ENCODE measurements at regions not wholly inside any gene's neighbourhood (a gene's known extent, or its start where the extent isn't known, plus 50 kb on each side); places are given as distances from the start of the nearest gene placed in this dataset.

DNA sequence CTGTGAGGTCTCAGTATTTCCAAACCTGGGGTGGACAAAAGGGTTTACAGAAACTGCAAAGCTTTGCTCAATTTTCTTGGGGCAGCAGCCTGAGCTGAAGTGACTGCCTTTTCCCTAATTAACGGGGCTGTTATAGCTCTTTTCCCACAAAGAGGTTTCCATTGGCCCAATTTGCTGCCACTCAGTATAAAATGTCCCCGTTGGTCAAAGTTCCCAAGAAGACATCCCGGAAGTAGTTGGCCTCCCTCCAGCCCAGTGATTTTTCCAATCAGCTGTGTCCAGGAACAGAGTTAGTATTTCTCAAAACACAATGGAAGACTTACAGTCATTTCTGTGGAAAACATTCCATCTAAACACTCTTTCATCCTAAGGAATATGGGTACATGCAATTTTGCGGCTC is 643.6 kb downstream of the ACTL7B start:
- H3K27ac ChIP-seq (ENCODE audit: low read depth, low read length), result no peak overlapping the region
- no peaks in the 10 kb centered on the region for H3K9me3 ChIP-seq (ENCODE audit: control insufficient read depth, insufficient read depth, low read length)
- H3K36me3 ChIP-seq (ENCODE audit: control insufficient read depth, insufficient read depth, low read length), result no peaks in the 10 kb centered on the region
- H3K4me1 ChIP-seq (ENCODE audit: control insufficient read depth, insufficient read depth, low read length), result peaks cover 4% of the 10 kb centered on the region
- H3K27me3 ChIP-seq (ENCODE audit: control insufficient read depth, insufficient read depth, low read length), result no peaks in the 10 kb centered on the region
- WGBS (ENCODE audit: insufficient coverage), result 67% methylated on average over 3 of the region's 4 CpGs
- H3K4me3 ChIP-seq (ENCODE audit: low read depth, low read length), result no peak overlapping the region
- DNase-seq (ENCODE audit: low read depth in 4 of 6, low spot score in 6 of 6), result peak in 2 of 6 donors; percentile 26 to 36

DNA sequence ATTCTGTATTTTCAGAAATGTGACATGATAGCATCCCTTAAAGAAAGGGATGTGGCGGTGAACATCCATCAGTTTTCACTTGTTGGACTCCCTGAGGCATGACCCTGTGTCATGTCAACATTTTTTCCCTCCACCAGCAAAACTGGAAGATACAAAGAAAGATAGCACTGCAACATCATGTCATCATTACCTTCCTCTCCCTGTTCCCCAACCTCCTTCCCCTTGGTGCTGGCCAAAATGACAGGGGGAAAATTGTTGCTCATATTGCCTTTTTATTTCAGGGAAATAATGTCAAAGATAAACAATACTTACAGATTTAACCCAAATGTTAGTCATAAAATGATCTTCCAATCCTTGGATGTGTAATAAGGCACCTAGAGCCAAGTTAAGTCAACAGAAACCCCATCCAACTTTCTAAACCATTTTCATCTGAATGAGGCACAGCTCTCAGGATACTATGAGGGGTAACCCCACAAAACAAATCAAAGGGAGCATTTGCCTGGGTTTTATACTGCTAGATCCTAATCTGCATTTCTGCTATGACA is 644.3 kb downstream of the ACTL7B start:
- Histone ChIP-seq H3K4me3 (ENCODE audit: low read depth, low read length) (no peak overlapping the region), H3K36me3 (ENCODE audit: control insufficient read depth, insufficient read depth, low read length) (no peaks in the 10 kb centered on the region), H3K27ac (ENCODE audit: low read depth, low read length) (no peak overlapping the region), H3K9me3 (ENCODE audit: control insufficient read depth, insufficient read depth, low read length) (no peaks in the 10 kb centered on the region), H3K27me3 (ENCODE audit: control insufficient read depth, insufficient read depth, low read length) (no peaks in the 10 kb centered on the region), H3K4me1 (ENCODE audit: control insufficient read depth, insufficient read depth, low read length) (peaks cover 4% of the 10 kb centered on the region)
- no CpG with 5 or more reads among the region's 1 CpG for WGBS (ENCODE audit: insufficient coverage)
- no peak for DNase-seq (ENCODE audit: low read depth in 4 of 6, low spot score in 6 of 6)

DNA sequence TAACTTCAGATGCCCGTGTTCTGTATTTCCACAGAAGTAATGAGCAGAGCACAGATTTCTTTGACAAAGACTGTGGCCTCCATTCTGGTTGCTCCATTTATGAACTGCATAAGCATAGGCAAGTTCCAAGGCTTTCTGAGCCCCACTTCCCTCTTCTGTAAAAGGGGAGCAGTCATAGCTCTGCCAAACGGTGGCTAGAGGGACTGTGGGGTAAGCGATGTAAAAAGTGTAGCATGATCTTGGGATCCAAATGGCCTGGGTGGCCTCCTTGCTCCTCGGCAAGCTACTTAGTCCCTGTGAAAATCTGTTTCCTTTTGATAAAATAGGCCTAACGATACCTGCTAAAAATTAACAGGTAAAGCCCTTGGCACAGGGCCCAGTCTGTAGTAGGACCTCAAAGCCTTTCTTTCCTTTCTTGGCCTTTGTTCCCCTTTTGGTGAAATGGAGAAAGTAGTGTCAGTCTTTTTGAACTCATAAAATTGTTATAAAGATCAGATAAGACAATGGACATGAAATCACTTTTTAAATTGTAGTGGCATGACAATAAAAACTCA is 646.6 kb downstream of the ACTL7B start:
- H3K36me3 ChIP-seq (ENCODE audit: control insufficient read depth, insufficient read depth, low read length), result no peaks in the 10 kb centered on the region
- DNase-seq (ENCODE audit: low read depth in 4 of 6, low spot score in 6 of 6), result no peak
- no peak overlapping the region for H3K4me3 ChIP-seq (ENCODE audit: low read depth, low read length)
- no peak overlapping the region for H3K27ac ChIP-seq (ENCODE audit: low read depth, low read length)
- no peaks in the 10 kb centered on the region for H3K9me3 ChIP-seq (ENCODE audit: control insufficient read depth, insufficient read depth, low read length)
- H3K27me3 ChIP-seq (ENCODE audit: control insufficient read depth, insufficient read depth, low read length), result no peaks in the 10 kb centered on the region
- H3K4me1 ChIP-seq (ENCODE audit: control insufficient read depth, insufficient read depth, low read length), result peaks cover 4% of the 10 kb centered on the region
- 79% methylated on average over 3 of the region's 5 CpGs for WGBS (ENCODE audit: insufficient coverage)

DNA sequence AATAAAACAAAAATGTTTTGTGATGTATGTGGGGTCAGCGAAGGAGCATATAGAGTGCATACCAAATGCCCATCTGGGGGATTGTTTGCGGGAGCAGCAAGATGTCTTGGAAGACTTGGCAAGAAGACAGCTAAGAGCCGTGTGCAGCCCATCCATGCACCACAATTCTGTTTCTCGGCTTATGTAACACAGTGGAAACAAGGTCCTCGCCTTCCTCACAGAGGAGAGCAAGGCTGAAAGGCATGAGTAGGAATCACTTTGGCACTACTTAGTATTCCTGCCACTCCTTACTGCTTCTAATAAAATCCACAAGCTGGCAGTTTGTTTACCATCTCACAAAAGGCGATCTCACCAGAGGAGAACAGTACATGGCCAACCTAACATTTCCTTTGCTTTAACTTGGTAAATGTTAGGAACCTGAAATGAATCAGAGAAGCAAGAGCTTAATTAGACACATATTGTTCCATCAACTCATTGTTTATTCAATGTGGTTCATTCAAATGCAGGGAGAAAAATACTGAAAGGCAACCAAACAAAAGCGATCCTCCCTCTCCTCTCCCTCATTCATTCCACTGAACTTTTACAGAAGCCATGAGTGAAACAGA is 648.1 kb downstream of the ACTL7B start:
- peak overlapping the region; percentile 11 for H3K27ac ChIP-seq (ENCODE audit: low read depth, low read length)
- H3K36me3 ChIP-seq (ENCODE audit: control insufficient read depth, insufficient read depth, low read length), result no peaks in the 10 kb centered on the region
- H3K9me3 ChIP-seq (ENCODE audit: control insufficient read depth, insufficient read depth, low read length), result peaks cover 4% of the 10 kb centered on the region
- 26% methylated on average over 3 of the region's 7 CpGs for WGBS (ENCODE audit: insufficient coverage)
- H3K27me3 ChIP-seq (ENCODE audit: control insufficient read depth, insufficient read depth, low read length), result no peaks in the 10 kb centered on the region
- peaks cover 4% of the 10 kb centered on the region for H3K4me1 ChIP-seq (ENCODE audit: control insufficient read depth, insufficient read depth, low read length)
- H3K4me3 ChIP-seq (ENCODE audit: low read depth, low read length), result no peak overlapping the region
- DNase-seq (ENCODE audit: low read depth in 4 of 6, low spot score in 6 of 6), result peak; percentile 52 to 91 (median 58)

DNA sequence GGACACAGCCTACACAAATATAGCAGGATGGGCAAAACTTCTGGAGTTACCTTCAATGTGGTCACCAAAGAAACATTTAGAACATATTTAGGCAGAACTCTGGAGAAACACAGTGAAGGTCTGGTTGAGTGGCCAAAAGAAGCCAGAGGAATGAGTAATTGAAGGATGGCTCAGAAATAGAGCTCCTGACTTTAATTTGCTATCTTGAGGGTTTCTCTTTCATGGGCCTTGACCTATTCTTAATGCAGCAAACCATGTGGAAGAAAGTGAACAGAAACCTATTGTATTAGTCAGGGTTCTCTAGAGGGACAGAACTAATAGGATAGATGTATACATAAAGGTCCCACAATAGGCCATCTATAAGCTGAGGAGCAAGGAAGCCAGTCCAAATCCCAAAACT is 650.5 kb downstream of the ACTL7B start:
- H3K36me3 ChIP-seq (ENCODE audit: control insufficient read depth, insufficient read depth, low read length), result no peaks in the 10 kb centered on the region
- DNase-seq (ENCODE audit: low read depth in 4 of 6, low spot score in 6 of 6), result no peak
- H3K27ac ChIP-seq (ENCODE audit: low read depth, low read length), result no peak overlapping the region

DNA sequence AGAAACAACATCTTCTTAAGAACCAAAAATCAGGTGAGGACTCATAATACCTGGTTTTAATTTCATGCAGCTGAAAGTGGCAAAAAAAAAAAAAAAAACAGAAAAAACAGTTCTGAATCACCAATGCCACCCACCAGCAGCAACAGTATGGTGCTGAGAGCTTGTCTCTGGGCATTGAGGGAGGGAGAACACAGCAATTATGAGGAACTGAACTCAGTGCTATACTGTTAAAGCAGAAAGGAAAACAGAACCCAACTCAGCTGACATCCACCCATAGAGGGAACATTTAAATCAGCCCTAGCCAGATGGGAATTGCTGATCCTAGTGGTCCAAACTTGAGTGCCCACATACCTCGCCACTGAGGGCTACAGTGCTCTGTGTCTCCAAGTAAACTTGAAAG is 657.9 kb downstream of the ACTL7B start:
- WGBS (ENCODE audit: insufficient coverage), result 100% methylated on average over 1 of the region's 1 CpG
- no peaks in the 10 kb centered on the region for H3K36me3 ChIP-seq (ENCODE audit: control insufficient read depth, insufficient read depth, low read length)
- no peak for DNase-seq (ENCODE audit: low read depth in 4 of 6, low spot score in 6 of 6)
- H3K9me3 ChIP-seq (ENCODE audit: control insufficient read depth, insufficient read depth, low read length), result peaks cover 1% of the 10 kb centered on the region
- no peaks in the 10 kb centered on the region for H3K27me3 ChIP-seq (ENCODE audit: control insufficient read depth, insufficient read depth, low read length)
- no peaks in the 10 kb centered on the region for H3K4me1 ChIP-seq (ENCODE audit: control insufficient read depth, insufficient read depth, low read length)
- no peak overlapping the region for H3K4me3 ChIP-seq (ENCODE audit: low read depth, low read length)
- H3K27ac ChIP-seq (ENCODE audit: low read depth, low read length), result no peak overlapping the region

More for the DNA sequence above, 650.5 kb downstream of the ACTL7B start:
- Histone ChIP-seq H3K4me1 (ENCODE audit: control insufficient read depth, insufficient read depth, low read length) (peaks cover 4% of the 10 kb centered on the region), H3K4me3 (ENCODE audit: low read depth, low read length) (no peak overlapping the region), H3K9me3 (ENCODE audit: control insufficient read depth, insufficient read depth, low read length) (peaks cover 6% of the 10 kb centered on the region), H3K27me3 (ENCODE audit: control insufficient read depth, insufficient read depth, low read length) (no peaks in the 10 kb centered on the region)

DNA sequence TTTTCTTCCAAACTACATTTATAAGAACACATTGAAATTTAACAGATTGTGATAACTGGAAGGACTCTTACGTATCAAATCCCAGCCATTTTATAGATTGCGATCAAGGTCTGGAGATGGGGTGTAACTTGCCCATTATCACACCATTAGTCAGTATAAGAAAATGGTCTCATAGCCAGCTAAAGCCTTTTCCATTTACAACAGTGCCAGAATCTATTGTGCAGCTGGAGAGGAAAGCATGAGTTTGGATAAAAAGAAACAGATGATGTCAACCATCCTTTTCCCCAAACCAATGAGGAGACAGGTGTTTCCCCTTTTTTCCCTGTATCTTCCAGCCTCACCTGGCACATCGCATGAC is 658.8 kb downstream of the ACTL7B start:
- no peaks in the 10 kb centered on the region for H3K4me1 ChIP-seq (ENCODE audit: control insufficient read depth, insufficient read depth, low read length)
- H3K4me3 ChIP-seq (ENCODE audit: low read depth, low read length), result no peak overlapping the region
- no peak for DNase-seq (ENCODE audit: low read depth in 4 of 6, low spot score in 6 of 6)
- WGBS (ENCODE audit: insufficient coverage), result 92% methylated on average over 1 of the region's 3 CpGs
- no peaks in the 10 kb centered on the region for H3K27me3 ChIP-seq (ENCODE audit: control insufficient read depth, insufficient read depth, low read length)
- H3K27ac ChIP-seq (ENCODE audit: low read depth, low read length), result no peak overlapping the region
- no peaks in the 10 kb centered on the region for H3K36me3 ChIP-seq (ENCODE audit: control insufficient read depth, insufficient read depth, low read length)
- H3K9me3 ChIP-seq (ENCODE audit: control insufficient read depth, insufficient read depth, low read length), result peaks cover 1% of the 10 kb centered on the region

DNA sequence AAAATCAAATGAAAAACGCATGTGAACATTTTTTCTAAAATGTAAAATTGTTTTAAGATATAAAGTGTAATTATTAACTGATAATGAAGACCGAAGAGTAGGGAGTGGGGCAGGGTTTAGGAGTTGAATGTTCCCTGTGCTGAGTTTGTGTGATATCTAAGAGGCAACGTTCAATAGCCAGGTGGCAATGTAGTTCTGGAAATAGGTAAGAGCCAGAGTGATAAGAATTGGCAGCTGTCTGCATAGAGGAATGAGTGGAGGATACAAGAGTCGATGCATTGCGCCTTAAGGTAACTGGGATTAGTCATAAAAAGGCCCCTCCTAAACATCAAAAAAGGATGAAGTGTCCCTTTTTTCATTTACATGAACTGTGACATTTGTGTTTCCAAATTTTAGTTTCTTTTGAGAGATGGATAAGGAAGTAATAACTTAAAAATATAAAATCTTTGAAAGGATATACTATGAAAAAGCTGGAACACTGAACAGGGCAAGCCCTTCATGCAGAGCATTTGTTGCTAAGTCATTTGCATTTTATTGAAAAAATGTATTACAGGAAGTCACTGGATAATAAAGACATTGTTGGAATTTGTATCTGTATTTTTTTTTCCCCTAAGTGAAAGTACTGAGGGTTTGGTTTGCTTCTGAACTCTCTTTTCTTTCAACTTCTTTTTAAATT is 659.3 kb downstream of the ACTL7B start:
- Histone ChIP-seq H3K9me3 (ENCODE audit: control insufficient read depth, insufficient read depth, low read length) (peaks cover 1% of the 10 kb centered on the region), H3K4me3 (ENCODE audit: low read depth, low read length) (no peak overlapping the region), H3K36me3 (ENCODE audit: control insufficient read depth, insufficient read depth, low read length) (no peaks in the 10 kb centered on the region), H3K4me1 (ENCODE audit: control insufficient read depth, insufficient read depth, low read length) (no peaks in the 10 kb centered on the region), H3K27me3 (ENCODE audit: control insufficient read depth, insufficient read depth, low read length) (no peaks in the 10 kb centered on the region), H3K27ac (ENCODE audit: low read depth, low read length) (no peak overlapping the region)
- 96% methylated on average over 2 of the region's 5 CpGs for WGBS (ENCODE audit: insufficient coverage)
- DNase-seq (ENCODE audit: low read depth in 4 of 6, low spot score in 6 of 6), result no peak

DNA sequence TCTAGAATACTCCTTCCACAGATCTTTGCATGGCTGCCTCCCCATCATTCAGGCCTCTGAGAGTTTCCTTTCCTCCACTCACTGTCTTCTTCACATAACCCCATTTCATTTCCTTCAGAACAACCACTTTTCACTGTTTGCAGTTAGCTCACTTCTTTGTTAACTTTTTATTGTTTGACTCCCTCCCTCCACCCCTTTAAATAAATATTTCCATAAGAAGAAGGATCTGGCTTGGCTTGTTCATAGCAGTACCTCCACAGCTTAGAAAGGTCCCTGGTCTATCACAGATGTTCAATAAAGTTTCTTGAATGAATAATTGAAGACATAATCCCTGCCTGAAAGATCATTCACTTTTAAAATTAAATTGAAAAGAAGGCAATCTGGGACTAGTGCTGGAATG is 661.6 kb downstream of the ACTL7B start:
- Histone ChIP-seq H3K4me1 (ENCODE audit: control insufficient read depth, insufficient read depth, low read length) (no peaks in the 10 kb centered on the region), H3K9me3 (ENCODE audit: control insufficient read depth, insufficient read depth, low read length) (no peaks in the 10 kb centered on the region), H3K27ac (ENCODE audit: low read depth, low read length) (no peak overlapping the region), H3K4me3 (ENCODE audit: low read depth, low read length) (no peak overlapping the region), H3K36me3 (ENCODE audit: control insufficient read depth, insufficient read depth, low read length) (no peaks in the 10 kb centered on the region), H3K27me3 (ENCODE audit: control insufficient read depth, insufficient read depth, low read length) (no peaks in the 10 kb centered on the region)
- no peak for DNase-seq (ENCODE audit: low read depth in 4 of 6, low spot score in 6 of 6)
